Liver (tissue), 3 donors: ENCODE measurements at regions not wholly inside any gene's neighbourhood (a gene's known extent, or its start where the extent isn't known, plus 50 kb on each side); places are given as distances from the start of the nearest gene placed in this dataset.

ENCODE experiments used
- TAF1 ChIP-seq: conservative IDR thresholded peaks from 2 replicates; pipeline ENCODE4 v1.6.1; 2016; ENCODE audit warnings: antibody characterized with exemption, mild to moderate bottlenecking
- TF ChIP-seq, protein P1 (sequence below): IDR thresholded peaks from 2 replicates; pipeline ENCODE4 v1.6.1; 2016; ENCODE audit warnings: antibody characterized with exemption
- TF ChIP-seq, protein P2 (sequence below): fragments of 150-350 bp; IDR thresholded peaks from 2 replicates; pipeline ENCODE4 v1.5.1; 2017; ENCODE audit warnings: improper control_type of control experiment, low read depth, low read length; ENCODE audit not compliant: missing input control
- donor health status: healthy.
- donor health status: healthy.

DNA sequence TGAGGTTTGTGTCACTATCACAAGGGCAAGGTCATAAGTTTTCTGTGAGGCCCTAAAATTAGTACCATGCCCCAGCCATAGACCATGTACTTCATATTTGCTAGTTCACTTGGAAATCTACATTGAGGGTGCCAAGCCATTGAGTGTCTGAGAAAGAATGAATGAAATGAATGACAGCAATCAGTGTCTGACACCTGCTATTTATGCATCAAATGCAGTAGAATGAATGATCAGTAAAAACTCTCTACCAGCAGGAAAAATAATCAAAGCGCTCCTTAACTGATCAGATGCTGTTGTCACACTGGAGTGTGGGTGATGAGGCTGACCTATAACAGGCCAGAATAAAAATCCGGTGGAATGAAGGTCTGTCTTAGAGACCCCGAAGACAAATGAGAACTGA is 467.9 kb upstream of the B3GAT1 start:
- TF ChIP-seq, protein P1, sequence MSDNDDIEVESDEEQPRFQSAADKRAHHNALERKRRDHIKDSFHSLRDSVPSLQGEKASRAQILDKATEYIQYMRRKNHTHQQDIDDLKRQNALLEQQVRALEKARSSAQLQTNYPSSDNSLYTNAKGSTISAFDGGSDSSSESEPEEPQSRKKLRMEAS: no peak
- TF ChIP-seq, protein P2, sequence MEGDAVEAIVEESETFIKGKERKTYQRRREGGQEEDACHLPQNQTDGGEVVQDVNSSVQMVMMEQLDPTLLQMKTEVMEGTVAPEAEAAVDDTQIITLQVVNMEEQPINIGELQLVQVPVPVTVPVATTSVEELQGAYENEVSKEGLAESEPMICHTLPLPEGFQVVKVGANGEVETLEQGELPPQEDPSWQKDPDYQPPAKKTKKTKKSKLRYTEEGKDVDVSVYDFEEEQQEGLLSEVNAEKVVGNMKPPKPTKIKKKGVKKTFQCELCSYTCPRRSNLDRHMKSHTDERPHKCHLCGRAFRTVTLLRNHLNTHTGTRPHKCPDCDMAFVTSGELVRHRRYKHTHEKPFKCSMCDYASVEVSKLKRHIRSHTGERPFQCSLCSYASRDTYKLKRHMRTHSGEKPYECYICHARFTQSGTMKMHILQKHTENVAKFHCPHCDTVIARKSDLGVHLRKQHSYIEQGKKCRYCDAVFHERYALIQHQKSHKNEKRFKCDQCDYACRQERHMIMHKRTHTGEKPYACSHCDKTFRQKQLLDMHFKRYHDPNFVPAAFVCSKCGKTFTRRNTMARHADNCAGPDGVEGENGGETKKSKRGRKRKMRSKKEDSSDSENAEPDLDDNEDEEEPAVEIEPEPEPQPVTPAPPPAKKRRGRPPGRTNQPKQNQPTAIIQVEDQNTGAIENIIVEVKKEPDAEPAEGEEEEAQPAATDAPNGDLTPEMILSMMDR: no peak
- TF ChIP-seq TAF1: no peak
